Activated T-cell treated with anti-CD3 and anti-CD28 coated beads, Interleukin-2, amount 50 U/mL, for 1 hour (primary cell): ENCODE measurements at regions not wholly inside any gene's neighbourhood (a gene's known extent, or its start where the extent isn't known, plus 50 kb on each side); places are given as distances from the start of the nearest gene placed in this dataset.
"Not testable (repeated sequence)": the region's sequence is repeated elsewhere in the genome, so short reads cannot be mapped to it uniquely, and the experiment has no call there.

ENCODE experiments used
- DNase-seq: peaks from one replicate; pipeline ENCODE4 v3.0.0-alpha.2; 2020

GRCh38 chr2:91525587-91525986 lies 2834.1 kb downstream of the RPIA start:
- DNase-seq = not testable (repeated sequence)

GRCh38 chr2:91526083-91526482 lies 2834.6 kb downstream of the RPIA start:
- not testable (repeated sequence) for DNase-seq

- DNase-seq = not testable (repeated sequence)
Observed at GRCh38 chr2:91527056-91527455, 2835.6 kb downstream of the RPIA start.

- not testable (repeated sequence) for DNase-seq
Observed at GRCh38 chr2:91527491-91528031, 2836.1 kb downstream of the RPIA start.

- not testable (repeated sequence) for DNase-seq
Observed at GRCh38 chr2:91528361-91528760, 2836.9 kb downstream of the RPIA start.

- not testable (repeated sequence) for DNase-seq
Observed at GRCh38 chr2:91536109-91536508, 2844.6 kb downstream of the RPIA start.

GRCh38 chr2:91536549-91537263 lies 2845.2 kb downstream of the RPIA start:
- not testable (repeated sequence) for DNase-seq

GRCh38 chr2:91549316-91549715 lies 2857.8 kb downstream of the RPIA start:
- DNase-seq = peak; percentile 2

- DNase-seq = not testable (repeated sequence)
Observed at GRCh38 chr2:91558234-91558633, 2866.8 kb downstream of the RPIA start.

- DNase-seq = not testable (repeated sequence)
Observed at GRCh38 chr2:91559269-91559668, 2867.8 kb downstream of the RPIA start.

- DNase-seq = not testable (repeated sequence)
Observed at GRCh38 chr2:91559886-91560614, 2868.6 kb downstream of the RPIA start.

- DNase-seq = not testable (repeated sequence)
Observed at GRCh38 chr2:91562184-91562583, 2870.7 kb downstream of the RPIA start.

GRCh38 chr2:91564700-91565099 lies 2873.2 kb downstream of the RPIA start:
- not testable (repeated sequence) for DNase-seq

GRCh38 chr2:91565689-91566430 lies 2874.4 kb downstream of the RPIA start:
- not testable (repeated sequence) for DNase-seq

- not testable (repeated sequence) for DNase-seq
Observed at GRCh38 chr2:91566611-91567010, 2875.1 kb downstream of the RPIA start.

GRCh38 chr2:91567546-91568335 lies 2876.3 kb downstream of the RPIA start:
- not testable (repeated sequence) for DNase-seq

GRCh38 chr2:91568391-91569338 lies 2877.2 kb downstream of the RPIA start:
- not testable (repeated sequence) for DNase-seq

GRCh38 chr2:91571239-91571923 lies 2879.9 kb downstream of the RPIA start:
- DNase-seq = not testable (repeated sequence)

GRCh38 chr2:91573018-91573417 lies 2881.5 kb downstream of the RPIA start:
- DNase-seq = not testable (repeated sequence)

- not testable (repeated sequence) for DNase-seq
Observed at GRCh38 chr2:91573755-91574154, 2882.3 kb downstream of the RPIA start.
